SIG-M5 (cell line): ENCODE measurements at regions not wholly inside any gene's neighbourhood (a gene's known extent, or its start where the extent isn't known, plus 50 kb on each side); places are given as distances from the start of the nearest gene placed in this dataset.

Source experiments
- DNase-seq: peaks from one replicate; lab custom pipeline; 2025; lab: John Stamatoyannopoulos, UW

DNA sequence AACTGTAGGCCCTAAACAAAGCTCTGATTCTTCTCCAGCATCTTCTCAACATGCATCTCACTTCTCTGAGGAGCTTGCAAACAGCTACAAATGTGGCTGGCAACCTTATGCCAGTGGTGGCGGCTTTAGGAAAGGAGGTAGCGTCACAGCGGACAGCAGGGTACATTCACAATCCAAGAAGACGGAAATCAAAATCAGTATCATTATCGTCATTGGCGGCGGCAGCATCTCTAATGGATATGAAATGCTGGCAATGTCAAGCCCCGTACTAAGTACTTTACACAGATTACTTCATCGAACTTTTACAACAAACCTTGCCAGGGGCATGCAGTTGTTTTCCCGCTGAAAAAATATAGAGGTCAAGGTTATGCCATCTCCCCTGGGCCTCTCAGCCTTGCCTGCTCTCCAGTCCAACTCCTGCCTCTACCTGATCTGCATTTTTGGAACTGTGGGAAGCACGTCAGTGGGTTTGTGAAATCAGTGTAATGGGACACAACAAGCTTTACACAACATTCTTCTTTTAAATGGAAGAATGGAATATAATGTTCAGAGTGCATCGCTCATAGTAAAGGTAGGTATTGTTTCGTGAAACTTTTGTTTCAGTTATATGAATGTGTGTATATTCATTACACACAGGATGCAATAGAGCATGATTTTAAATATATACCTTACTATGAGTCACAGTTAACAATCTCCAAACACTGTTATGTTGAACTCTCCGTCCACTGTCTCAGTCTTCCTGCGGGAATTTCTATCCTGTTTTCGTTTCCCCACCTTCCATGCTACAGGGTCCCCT lies 152.9 kb downstream of the TTC32 start:
- no peak for DNase-seq

DNA sequence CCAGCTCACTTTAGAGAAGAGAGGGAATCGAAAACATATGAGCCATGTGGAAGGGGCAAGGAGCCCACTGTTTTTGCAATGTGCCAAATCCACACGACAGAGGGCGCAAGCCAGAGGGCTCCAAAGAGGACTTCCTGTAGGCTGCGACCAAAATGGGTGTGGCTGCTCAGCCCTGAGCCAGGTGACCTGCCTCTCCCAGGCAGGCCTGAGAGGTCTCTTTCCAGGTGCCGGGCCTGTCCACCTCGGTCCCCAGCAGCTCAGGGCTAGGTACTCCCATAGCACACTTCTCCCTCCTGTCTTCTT lies 153.8 kb downstream of the TTC32 start:
- DNase-seq = no peak

DNA sequence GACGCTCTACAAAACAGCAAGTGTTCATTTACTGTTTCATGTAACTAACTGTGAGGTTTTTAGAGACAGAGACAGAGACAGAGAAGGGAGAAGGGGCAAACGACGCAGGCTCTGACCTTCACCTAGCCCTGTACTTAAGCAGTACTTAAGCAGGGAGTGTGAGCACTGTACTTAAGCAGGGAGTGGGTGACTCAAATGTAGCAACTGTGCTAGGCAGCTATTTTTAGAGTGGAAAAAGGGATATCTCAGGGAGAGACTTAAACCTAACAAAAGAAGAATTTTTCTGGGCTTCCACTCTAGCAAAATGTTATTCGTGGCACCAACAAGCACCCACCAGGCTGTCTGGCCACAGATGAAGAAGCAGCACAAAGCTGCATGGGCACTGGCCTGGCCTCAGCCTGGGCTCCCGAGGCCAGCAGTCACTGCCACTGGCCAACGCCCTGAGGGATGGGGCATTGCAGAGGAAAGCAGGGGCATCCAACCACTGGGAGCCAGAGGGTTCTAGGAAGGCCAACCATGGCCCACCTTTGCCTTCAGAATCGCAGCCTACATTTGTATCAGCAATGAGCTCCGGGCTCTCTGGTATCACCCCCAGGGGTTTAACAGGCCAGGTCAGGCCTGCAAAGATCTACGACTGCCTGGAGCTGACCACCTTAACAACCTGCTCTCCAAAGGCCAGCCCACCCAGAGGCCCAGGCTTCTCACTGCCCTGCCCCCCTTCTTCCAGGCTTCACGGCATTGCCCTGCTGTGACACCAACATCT lies 154.3 kb downstream of the TTC32 start:
- DNase-seq = no peak

DNA sequence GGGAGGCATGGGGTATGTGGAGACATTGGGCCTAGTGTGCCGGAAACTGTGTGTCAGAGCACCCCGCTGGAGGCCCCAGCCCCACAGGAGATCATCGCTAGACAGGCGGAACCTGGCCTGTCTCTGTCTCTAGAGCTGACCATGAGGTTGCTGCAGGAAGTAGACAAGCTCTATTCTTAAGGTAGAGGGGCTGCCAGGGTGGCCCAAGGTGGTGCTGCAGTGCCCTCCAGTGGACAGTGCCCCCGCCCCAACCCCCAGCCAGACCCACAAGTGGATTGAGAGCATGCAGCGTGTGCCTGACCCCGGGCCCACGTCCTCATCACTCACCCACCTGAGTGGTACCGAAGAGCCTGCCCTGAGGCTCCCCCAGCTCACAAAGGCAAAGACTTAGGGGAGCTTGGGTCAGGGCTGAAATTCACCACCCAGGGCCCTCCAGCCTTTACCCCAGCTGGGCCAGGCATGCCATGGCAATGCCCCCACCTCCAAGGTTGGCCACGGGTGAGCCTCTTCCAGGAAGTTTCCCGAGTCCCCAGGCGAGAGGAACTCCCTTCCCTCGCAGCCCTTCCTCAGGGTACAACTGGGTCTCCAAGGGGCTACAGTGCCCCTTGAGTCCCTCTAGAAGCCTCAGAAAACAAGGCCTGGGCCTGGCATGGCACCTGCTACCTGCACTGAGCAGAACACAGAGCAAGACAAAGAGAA lies 155.0 kb downstream of the TTC32 start:
- no peak for DNase-seq

DNA sequence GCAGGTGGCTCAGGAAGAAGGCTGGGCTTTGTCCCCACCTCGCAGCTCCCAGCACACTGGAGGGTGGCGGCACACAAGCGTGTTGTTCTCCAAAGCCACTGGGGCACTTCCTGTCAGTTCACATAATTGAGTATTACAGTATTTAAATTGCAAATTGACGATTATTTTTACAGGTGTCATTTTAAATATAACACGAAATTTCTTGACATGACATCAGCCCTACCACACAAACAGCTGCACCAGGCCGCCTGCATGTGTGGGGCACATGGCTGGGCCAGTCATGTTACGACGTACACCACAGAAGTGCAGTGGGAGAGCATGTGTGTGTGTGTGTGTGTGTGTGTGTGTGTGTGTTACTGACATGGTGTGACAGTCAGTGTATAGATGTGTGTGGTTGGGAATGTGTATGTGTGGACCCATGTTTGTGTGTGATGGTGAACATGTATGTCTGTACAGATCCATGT lies 155.6 kb downstream of the TTC32 start:
- DNase-seq = no peak

DNA sequence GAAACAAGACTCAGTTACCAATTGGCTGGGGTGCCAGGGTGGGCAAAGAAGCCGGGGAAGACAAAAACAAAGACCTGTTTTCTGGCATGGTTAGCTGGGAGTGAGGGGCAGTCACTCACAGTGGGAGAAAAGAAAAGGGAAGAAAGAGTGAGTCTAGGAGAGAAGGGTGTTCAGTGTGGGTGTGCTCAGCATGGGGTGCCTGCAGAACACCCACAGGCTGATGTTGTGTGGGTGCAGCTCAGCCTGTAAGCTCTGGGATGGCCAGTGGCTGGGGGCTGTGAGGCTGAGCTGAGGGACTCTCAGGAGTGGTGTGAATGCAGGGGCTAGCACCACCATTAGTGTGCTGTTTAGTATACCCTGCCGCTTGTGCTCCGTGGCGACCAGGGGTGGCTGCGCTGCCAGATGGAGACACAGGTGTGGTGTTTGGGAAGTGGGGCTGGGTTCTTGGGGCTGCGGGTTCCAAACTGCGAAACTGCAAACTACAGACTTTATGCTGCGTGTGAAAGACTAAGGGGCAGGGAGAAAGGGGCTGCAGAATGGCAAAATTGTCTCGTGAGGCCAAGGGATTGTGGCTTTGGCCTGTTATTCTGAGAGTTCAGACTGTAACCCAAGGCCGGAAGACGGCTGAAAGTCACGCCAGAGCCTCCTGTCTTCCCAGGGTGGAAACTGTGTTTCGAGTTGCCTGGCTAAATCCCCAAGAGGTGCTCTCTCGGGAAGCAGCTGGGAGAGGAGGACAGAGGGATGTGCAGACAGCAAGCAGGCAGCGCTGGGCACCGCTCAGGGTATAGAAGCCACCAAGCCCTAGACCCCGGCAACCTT lies 156.3 kb downstream of the TTC32 start:
- DNase-seq = no peak

DNA sequence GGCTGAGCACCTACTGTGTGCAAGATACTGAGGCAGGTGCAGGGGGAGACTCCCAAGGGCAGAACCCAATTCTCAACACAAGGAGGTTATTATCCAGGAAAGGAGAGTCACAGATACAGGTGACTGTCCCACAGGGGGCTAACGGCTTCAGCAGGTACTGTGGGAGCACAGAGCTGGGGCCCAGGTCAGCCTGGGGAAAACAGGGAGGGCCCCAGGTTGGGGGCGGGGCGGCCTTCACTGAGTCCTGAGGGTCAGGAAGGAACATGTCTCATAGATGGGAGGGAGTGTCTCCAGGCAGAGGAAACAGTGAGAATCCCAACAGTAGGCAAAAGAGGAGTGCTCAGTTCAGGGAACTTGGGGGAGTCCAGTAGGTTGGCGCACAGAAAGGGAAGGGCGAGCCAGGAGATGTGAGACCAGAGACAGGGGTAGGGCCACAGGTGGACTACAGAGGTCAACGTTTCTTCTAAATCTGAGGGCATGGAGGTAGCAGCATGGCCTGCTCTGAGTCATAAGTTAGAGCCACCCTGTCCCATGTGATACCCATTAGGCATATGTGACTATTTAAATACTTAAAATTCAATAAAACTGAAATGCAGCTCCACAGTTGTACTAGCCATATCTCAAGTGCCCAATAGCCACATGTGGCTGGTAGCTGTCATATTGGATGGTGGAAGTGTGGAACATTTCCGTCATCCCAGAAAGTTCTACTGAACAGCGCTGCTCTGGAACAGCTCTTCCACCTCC lies 157.2 kb downstream of the TTC32 start:
- no peak for DNase-seq

DNA sequence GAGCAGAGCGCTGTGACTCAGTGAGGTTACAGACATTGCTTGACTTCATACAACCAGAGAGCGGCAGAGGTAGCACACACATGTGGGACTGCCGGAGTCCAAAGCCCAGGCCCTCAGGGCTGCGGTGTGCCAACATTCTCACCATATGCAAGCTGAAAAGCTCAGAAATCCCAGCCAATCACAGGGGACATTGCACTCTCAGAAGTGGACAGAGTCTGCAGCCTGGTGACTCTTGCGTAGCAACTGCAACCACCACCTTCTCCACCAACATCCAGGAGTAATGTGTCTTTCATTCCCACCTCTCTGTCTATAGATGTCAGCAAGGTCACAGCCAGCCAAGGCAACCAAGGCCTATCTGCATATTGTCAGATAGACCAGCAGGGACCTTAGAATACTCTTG lies 158.1 kb downstream of the TTC32 start:
- no peak for DNase-seq

DNA sequence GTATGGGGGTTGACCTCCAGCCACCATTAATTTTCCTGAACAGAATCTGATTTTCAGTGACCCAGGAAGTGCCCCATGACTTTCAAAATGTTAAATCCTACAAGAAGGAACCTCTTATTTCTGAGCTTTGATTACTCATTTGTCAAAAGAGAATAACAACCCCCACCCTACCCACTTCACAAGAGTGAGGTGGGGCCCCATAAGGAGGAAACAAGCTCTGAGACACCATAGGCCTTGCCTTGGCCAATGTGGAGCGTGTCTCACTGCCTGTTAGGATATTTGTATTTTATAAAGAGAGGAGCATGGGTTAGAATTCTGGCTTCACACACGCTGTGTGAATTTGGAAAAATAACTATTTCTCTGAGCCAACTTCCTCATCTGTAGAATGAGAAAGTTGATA lies 158.9 kb downstream of the TTC32 start:
- DNase-seq = no peak

DNA sequence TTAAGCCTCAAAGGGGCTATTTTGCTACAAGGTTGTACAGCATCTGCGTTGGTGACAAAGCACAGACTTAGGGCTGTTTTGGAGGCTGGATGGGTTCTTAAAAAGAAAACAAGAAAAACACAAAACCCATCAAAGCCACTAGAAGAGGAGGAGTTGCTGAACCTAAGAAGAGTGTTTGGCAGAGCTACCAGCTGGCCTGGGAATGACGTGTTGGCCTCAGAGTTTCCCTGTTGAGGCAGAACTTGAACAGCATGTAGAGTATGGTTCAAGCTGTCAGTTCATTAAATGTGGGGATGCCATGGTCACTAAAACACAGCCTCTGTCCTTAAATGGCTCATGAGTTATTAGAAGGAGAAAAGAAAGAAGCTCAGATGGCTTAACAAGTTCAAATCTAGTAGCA lies 162.5 kb downstream of the TTC32 start:
- no peak for DNase-seq

DNA sequence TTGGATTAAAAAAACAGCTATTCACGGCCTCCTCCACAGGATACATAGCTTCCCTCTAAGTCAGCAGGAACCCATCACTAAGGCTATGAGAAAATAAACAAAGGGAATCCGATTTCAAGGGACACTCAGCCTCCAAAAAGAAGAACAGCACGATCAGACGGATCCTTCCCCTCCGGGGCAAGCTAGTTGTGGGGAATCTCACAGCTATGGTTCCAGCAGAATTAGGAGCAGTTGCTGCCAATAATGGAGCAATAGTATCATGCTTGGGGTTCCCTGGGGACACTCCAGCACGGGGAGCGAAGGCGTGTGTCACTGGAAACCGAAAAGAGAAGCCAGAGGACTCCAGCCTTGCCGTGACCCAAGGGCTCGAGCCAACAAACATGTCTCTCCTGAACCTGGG lies 163.1 kb downstream of the TTC32 start:
- no peak for DNase-seq

DNA sequence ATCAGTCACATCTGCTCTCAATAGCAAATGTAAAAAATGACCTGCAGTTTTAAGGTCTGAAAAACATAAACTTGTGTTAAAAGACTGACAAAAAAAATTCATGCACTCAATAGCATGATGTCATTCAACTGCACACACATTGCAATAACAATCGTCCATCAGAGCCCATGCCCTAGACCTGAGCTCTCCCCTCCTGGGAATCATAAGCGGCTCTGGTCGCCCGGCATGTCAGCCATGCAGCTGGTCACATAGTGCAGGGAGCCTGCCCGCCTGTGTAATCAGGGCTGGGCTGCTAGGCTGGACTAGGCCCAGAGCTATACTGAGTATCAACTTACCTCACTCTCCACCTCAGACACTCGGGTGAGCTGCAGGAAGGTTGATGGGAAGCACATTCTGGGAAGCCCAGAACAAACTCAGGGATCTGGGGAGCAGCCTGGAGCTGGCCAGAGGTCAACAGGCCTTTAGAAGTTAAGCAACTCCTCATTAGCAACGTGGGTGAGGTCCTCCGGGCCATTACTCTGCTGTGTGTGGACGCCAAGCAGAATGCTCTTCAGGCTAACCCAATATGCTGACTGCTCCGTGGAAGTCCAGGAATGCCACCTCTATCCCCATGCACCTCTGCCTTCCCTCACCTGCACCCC lies 165.5 kb downstream of the TTC32 start:
- no peak for DNase-seq

DNA sequence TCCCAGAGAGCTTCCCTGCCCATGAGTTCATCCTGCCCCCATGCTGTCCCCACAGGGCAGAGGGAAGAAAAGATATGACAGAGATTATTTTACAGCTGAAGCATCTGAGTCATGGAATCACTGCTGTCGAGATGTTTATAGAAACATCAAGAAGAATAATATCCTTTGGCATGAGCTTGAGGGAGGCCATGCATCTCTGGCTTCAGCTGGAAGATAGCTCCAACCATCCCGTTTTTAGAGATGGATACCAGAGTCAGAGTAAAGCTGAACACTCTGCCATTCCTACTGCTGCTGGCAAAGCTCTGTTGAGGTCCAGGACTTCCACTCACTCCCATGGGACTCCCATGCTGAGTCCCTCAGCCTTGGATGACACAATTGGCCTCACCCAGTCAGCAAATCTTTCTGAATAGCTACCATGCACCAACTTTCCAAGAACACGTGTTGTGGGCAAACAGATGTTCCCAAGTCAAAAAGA lies 167.8 kb downstream of the TTC32 start:
- DNase-seq = no peak

DNA sequence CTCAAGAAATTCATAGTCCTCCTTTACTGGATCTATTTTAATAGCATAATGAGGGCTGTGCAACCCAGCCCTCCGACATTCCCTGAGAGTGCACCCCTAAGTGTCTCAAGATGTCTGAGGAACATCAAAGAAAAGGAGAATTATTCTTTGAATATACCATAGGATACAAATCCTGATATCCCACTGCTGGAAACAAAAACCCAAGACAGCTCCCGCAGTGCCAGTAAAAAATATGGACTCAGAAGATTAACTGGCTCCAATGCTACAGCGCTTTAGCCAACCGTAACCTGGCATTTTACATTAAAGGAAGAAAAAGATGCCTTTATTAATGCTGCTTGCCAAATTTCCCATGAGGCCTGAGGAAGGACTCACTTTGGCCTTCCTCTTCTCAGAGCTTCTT lies 168.4 kb downstream of the TTC32 start:
- DNase-seq = no peak

DNA sequence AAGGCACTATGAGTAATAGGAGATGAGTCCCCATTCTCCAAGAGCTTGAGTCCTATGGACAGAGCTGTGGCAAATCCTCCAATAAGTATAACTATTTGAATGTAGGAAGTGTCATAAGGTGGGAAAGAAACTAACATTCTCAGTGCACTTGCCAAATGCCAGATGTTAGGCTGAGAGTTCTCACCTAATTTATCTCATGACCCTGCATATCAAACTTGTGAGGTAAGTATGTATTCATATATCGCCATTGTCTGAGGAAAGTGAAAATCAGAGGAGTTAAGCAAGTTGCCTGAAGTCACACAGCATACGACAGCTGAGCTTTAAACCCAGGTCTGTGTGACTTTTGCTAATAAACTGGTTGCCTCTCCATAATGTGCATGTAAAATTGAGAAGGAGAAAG lies 169.5 kb downstream of the TTC32 start:
- no peak for DNase-seq

DNA sequence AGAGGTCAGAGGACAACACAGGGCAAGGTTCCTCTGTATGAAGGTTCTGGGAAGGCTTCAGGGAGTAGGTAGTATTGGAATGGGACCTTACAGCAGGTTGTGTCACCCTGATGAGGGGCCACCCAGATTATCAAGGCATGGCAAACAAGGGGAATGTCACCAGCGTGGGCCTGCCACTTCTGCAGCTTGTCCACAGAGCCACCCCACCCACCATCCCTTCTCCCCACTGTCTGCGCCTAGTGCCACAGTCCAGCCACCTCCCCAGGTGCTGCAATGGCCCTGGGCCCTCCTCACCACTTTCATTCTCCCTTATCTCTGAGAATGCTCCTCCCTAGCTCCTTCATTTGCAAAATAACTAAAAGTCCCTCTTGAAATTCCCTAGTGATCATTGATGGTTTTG lies 170.3 kb downstream of the TTC32 start:
- no peak for DNase-seq

DNA sequence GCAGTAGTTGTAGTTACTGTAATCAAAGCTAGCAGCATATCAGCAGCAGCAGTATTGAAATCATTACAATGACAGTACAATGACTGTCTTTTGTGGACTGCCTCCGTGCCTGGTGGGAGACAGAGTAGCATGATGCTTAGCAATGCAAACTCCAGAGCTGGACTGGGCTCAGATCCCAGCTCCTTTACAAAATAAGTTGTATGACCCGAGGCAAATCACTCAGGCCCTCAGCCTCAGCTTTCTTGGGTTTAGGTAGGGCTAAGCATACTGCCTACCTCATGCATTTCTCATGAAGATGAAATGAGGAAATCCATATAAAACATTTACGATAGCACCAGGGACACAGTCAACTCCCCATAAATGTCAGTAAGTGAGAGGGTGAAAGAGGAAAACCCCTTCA lies 170.7 kb downstream of the TTC32 start:
- DNase-seq = no peak

DNA sequence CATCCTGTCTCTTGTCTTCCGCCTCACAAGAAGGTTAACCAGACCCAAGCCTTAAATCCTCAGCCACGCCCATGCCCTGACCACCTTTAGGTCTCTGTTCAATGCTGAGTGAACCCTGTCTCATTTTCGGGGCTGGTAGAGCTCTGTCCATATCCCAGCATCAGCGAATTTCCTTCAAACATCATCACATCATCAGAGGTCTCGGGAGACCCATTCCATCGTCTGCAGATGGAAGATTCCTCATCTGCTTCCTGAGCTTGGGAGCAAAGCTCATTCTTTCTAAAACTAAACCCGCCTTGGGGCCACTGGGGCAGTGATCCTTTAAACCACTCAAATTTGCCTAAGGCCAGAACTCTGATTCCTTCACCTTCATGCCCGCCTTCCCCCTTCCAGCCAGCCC lies 173.7 kb downstream of the TTC32 start:
- no peak for DNase-seq

DNA sequence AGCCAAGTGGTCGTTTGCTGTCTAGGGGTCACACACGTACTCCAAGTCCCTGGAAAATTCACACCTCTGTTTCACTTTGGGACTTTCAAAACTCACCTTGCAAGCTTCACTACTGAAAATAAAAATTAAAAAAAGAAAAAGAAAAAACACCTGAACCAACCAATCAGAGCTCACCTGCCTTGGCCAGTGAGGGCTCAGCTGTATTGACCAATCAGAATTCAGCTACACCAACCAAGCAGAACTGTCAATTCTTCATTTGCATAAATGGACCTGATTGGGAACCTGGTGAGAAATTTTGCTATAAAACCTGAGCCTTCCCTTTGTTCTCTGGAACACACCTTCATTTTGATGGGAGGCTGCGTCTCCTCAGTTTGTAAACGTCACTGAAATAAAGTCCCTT lies 176.4 kb downstream of the TTC32 start:
- no peak for DNase-seq

DNA sequence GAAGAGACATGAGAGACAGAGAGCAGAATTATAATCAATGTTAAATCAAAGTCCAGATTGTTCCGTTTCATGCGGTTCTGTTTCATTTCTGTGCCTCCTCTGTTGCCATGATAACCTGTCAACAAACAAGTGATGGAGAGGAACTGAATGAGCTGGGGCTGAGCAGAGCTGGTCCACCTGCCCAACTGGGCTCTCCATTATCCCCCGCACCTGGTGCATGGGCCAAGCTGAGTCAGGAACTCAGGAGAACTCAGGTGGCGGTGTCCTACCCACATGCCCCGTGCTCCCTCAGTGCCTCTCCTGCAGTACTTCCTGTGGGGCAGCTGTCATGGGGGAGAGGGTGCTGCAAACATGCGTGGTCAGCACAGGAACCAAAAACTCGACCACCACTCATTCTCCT lies 178.8 kb downstream of the TTC32 start:
- no peak for DNase-seq

DNA sequence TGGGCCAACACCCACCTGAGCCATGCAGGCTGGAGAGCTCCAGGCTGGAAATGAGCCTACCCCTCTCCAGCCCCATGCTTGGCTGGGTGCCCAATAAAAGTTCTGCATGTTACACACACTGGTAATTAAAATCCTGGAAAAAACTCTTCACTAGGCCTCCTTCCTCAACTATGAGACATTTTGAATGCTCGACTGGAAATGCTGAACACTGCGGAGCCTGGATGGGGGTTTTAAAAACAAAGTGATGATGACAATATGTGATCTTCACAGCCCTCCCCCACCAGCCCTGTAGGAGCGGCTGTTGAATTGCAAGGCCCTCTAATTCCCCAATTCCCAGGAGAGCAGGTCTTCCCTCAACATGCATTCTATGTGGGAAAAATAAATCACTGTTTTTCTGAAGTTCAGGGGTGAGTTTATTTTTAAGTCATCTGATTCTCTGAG lies 179.2 kb downstream of the TTC32 start:
- no peak for DNase-seq
